Ramos (cell line): ENCODE measurements at regions not wholly inside any gene's neighbourhood (a gene's known extent, or its start where the extent isn't known, plus 50 kb on each side); places are given as distances from the start of the nearest gene placed in this dataset.

Experiments used
- in situ Hi-C: fragments of 300-500 bp; cut with MboI; formaldehyde crosslinking; loops from one replicate; pipeline ENCODE4 v1.14.3; 2022; ENCODE audit warnings: low sequenced_read_pairs; ENCODE audit not compliant: unreplicated experiment

GRCh38 chr18:26705757-26706156 lies 157.4 kb upstream of the KCTD1 start:
- in situ Hi-C loops: no loop called here

GRCh38 chr18:26703170-26703930 lies 155.0 kb upstream of the KCTD1 start:
- in situ Hi-C loops: no loop called here

- in situ Hi-C loops: no loop called here
Observed at GRCh38 chr18:26702086-26702485, 153.7 kb upstream of the KCTD1 start.

GRCh38 chr18:26700728-26701127 lies 152.4 kb upstream of the KCTD1 start:
- in situ Hi-C loops: no loop called here

GRCh38 chr18:26700201-26700600 lies 151.8 kb upstream of the KCTD1 start:
- in situ Hi-C loops: no loop called here

- in situ Hi-C loops: no loop called here
Observed at GRCh38 chr18:26697186-26697884, 149.0 kb upstream of the KCTD1 start.

GRCh38 chr18:26696786-26697185 lies 148.4 kb upstream of the KCTD1 start:
- in situ Hi-C loops: no loop called here

GRCh38 chr18:26696308-26696707 lies 148.0 kb upstream of the KCTD1 start:
- in situ Hi-C loops: no loop called here

GRCh38 chr18:26689226-26689879 lies 141.0 kb upstream of the KCTD1 start:
- in situ Hi-C loops: no loop called here

- in situ Hi-C loops: no loop called here
Observed at GRCh38 chr18:26686532-26686931, 138.2 kb upstream of the KCTD1 start.

- in situ Hi-C loops: no loop called here
Observed at GRCh38 chr18:26685438-26686157, 137.2 kb upstream of the KCTD1 start.

- in situ Hi-C loops: no loop called here
Observed at GRCh38 chr18:26677957-26678356, 129.6 kb upstream of the KCTD1 start.

GRCh38 chr18:26667046-26667445 lies 118.7 kb upstream of the KCTD1 start:
- in situ Hi-C loops: no loop called here

- in situ Hi-C loops: no loop called here
Observed at GRCh38 chr18:26662996-26663395, 114.6 kb upstream of the KCTD1 start.

- in situ Hi-C loops: loop anchor here (10.0 kb wide), 1 partner anchor 273 kb away; no protein-coding TSS in a partner anchor
Observed at GRCh38 chr18:26657631-26658581, 109.6 kb upstream of the KCTD1 start.

- in situ Hi-C loops: loop anchor here (10.0 kb wide), 1 partner anchor 272 kb away; no protein-coding TSS in a partner anchor
Observed at GRCh38 chr18:26656944-26657536, 108.7 kb upstream of the KCTD1 start.

GRCh38 chr18:26656431-26656943 lies 108.1 kb upstream of the KCTD1 start:
- in situ Hi-C loops: loop anchor here (10.0 kb wide), 1 partner anchor 272 kb away; no protein-coding TSS in a partner anchor

GRCh38 chr18:26655525-26656430 lies 107.4 kb upstream of the KCTD1 start:
- in situ Hi-C loops: loop anchor here (10.0 kb wide), 1 partner anchor 271 kb away; no protein-coding TSS in a partner anchor
